ENCODE measurements at regions not wholly inside any gene's neighbourhood (a gene's known extent, or its start where the extent isn't known, plus 50 kb on each side); places are given as distances from the start of the nearest gene placed in this dataset.
"Not testable (repeated sequence)": the region's sequence is repeated elsewhere in the genome, so short reads cannot be mapped to it uniquely, and the experiment has no call there.

GRCh38 chr2:22406625-22407024 lies 978.4 kb upstream of the KLHL29 start:
- TF ChIP-seq Cebpa-rat (IDR thresholded peaks at IDR 0.05) = peak in 2 of 11 experiments; percentile 22 to 24; a peak in 1 of 22 replicates

GRCh38 chr2:22420076-22420475 lies 964.9 kb upstream of the KLHL29 start:
- H3K4me3 ChIP-seq = no peak overlapping the region
- 0 out of 22 replicates have a peak, but pooled peaks cover 0 to 4% (median 0%) of the 10 kb centered on the region in 11 experiments for H3K36me3 ChIP-seq
- H3K27me3 ChIP-seq = no peaks in the 10 kb centered on the region
- no peak overlapping the region for H3K27ac ChIP-seq
- H3K4me2 ChIP-seq = no peak overlapping the region
- no peaks in the 10 kb centered on the region for H3K4me1 ChIP-seq
- H3K9ac ChIP-seq = no peak overlapping the region
- TF ChIP-seq Cebpa-rat (IDR thresholded peaks at IDR 0.05) = no peak
- H3K9me3 ChIP-seq (replicated peaks in 1 of 11) = peaks cover 28 to 39% (median 32%) of the 10 kb centered on the region in 11 experiments
- no peaks in the 10 kb centered on the region for H4K20me1 ChIP-seq

More at GRCh38 chr2:22406625-22407024, 978.4 kb upstream of the KLHL29 start:
- Histone ChIP-seq H3K36me3 (no peaks in the 10 kb centered on the region), H3K9me3 (replicated peaks in 1 of 11) (no peaks in the 10 kb centered on the region), H3K27ac (peak overlapping the region in 9 of 11 experiments; percentile 3 to 78 (median 66); a peak in 17 of 22 replicates), H3K4me2 (peak overlapping the region; percentile 48 to 83 (median 72)), H4K20me1 (no peaks in the 10 kb centered on the region), H3K9ac (peak overlapping the region in 1 of 11 experiments; percentile 27; a peak in 1 of 22 replicates), H3K4me3 (no peak overlapping the region), H3K4me1 (peaks cover 26 to 42% (median 39%) of the 10 kb centered on the region in 10 experiments), H3K27me3 (no peaks in the 10 kb centered on the region)

- TF ChIP-seq Cebpa-rat (IDR thresholded peaks at IDR 0.05) = no peak
- Histone ChIP-seq H4K20me1 (no peaks in the 10 kb centered on the region), H3K27me3 (no peaks in the 10 kb centered on the region), H3K36me3 (no peaks in the 10 kb centered on the region), H3K4me3 (no peak overlapping the region), H3K4me2 (no peak overlapping the region), H3K9ac (no peak overlapping the region), H3K27ac (no peak overlapping the region), H3K9me3 (replicated peaks in 1 of 11) (no peaks in the 10 kb centered on the region), H3K4me1 (0 out of 20 replicates have a peak, but pooled peaks cover 0 to 4% (median 0%) of the 10 kb centered on the region in 10 experiments)
Observed at GRCh38 chr2:22442051-22442450, 942.9 kb upstream of the KLHL29 start.

DNA sequence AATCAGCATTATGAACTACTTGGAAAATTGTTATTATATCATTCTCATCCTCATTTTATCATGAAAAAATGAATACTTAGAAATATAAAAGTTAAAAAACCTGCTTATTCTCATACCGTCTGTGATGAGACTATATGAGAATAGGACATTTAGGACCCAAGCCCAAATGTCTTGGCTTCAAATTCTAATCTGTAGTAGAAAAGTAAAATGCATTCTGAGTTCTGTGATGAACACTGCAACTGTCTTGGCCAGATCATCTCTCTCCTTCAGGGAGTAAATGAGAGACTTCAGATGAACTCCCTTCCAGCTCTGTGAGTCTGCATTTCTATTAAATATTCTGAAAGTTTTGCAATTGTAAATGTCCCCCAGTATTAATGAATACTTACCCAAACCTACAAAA lies 940.7 kb upstream of the KLHL29 start:
- Histone ChIP-seq H4K20me1 (no peaks in the 10 kb centered on the region), H3K27me3 (no peaks in the 10 kb centered on the region), H3K4me2 (no peak overlapping the region), H3K36me3 (no peaks in the 10 kb centered on the region), H3K4me3 (no peak overlapping the region), H3K9me3 (replicated peaks in 1 of 11) (peaks cover 0 to 4% (median 0%) of the 10 kb centered on the region in 11 experiments; a peak in 3 of 22 replicates), H3K4me1 (0 out of 20 replicates have a peak, but pooled peaks cover 0 to 4% (median 0%) of the 10 kb centered on the region in 10 experiments), H3K9ac (no peak overlapping the region), H3K27ac (no peak overlapping the region)
- no peak for TF ChIP-seq Cebpa-rat (IDR thresholded peaks at IDR 0.05)

DNA sequence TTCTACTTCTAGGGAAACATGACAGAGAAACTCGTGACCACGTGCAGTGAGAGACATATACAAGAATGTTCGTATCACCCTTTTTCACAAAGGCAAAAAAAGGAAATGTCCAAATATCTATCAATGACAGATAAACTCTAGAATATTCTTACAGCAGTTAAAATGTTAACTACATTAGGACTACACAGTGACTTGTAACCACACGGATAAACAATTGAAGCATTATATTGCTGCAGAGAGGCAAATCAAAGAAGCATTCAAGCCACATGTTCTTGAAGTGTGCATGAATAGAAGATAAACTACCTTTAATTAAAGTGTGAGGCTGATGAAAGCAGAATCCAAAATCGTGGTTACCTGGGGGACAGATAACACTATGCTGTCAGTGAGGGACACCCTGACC lies 935.3 kb upstream of the KLHL29 start:
- H3K9ac ChIP-seq = no peak overlapping the region
- peaks cover 0 to 4% (median 0%) of the 10 kb centered on the region in 11 experiments; a peak in 3 of 22 replicates for H3K9me3 ChIP-seq (replicated peaks in 1 of 11)
- H3K4me2 ChIP-seq = no peak overlapping the region
- no peak overlapping the region for H3K4me3 ChIP-seq
- no peaks in the 10 kb centered on the region for H3K36me3 ChIP-seq
- H3K4me1 ChIP-seq = no peaks in the 10 kb centered on the region
- H4K20me1 ChIP-seq = no peaks in the 10 kb centered on the region
- H3K27me3 ChIP-seq = no peaks in the 10 kb centered on the region
- TF ChIP-seq Cebpa-rat (IDR thresholded peaks at IDR 0.05) = no peak
- no peak overlapping the region for H3K27ac ChIP-seq

DNA sequence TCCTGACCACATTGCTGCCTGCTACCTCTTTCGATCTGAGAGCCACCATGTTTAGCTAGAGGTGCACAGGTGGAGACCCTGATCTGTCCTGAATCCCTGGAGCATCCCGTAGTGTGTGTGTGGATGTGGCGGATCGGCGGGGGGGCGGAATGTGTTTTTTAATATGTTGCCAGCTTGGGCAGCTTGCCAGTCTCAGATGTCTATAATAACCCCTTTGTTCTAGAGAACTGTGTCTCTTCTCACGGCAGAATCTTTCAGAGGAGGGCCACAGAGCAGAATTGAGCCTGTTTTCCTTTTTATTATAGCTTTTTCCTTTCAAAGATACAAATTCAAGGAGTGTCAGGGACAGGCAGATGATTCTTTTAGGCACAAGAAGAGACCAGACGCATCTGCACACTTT lies 934.1 kb upstream of the KLHL29 start:
- no peak overlapping the region for H3K27ac ChIP-seq
- no peak overlapping the region for H3K4me2 ChIP-seq
- peaks cover 0 to 4% (median 0%) of the 10 kb centered on the region in 11 experiments; a peak in 3 of 22 replicates for H3K9me3 ChIP-seq (replicated peaks in 1 of 11)
- no peaks in the 10 kb centered on the region for H3K4me1 ChIP-seq
- no peak overlapping the region for H3K4me3 ChIP-seq
- H4K20me1 ChIP-seq = no peaks in the 10 kb centered on the region
- H3K9ac ChIP-seq = no peak overlapping the region
- no peaks in the 10 kb centered on the region for H3K36me3 ChIP-seq
- TF ChIP-seq Cebpa-rat (IDR thresholded peaks at IDR 0.05) = no peak
- H3K27me3 ChIP-seq = no peaks in the 10 kb centered on the region

GRCh38 chr2:22454826-22455485 lies 930.0 kb upstream of the KLHL29 start:
- H3K27ac ChIP-seq = no peak overlapping the region
- TF ChIP-seq Cebpa-rat (IDR thresholded peaks at IDR 0.05) = no peak

GRCh38 chr2:22458440-22458839 lies 926.5 kb upstream of the KLHL29 start:
- TF ChIP-seq Cebpa-rat (IDR thresholded peaks at IDR 0.05) = no peak
- H3K4me2 ChIP-seq = no peak overlapping the region
- H3K27me3 ChIP-seq = no peaks in the 10 kb centered on the region
- no peaks in the 10 kb centered on the region for H4K20me1 ChIP-seq
- H3K9ac ChIP-seq = no peak overlapping the region
- no peaks in the 10 kb centered on the region for H3K36me3 ChIP-seq
- H3K27ac ChIP-seq = no peak overlapping the region
- no peaks in the 10 kb centered on the region for H3K4me1 ChIP-seq
- no peaks in the 10 kb centered on the region for H3K9me3 ChIP-seq (replicated peaks in 1 of 11)
- H3K4me3 ChIP-seq = no peak overlapping the region

More at GRCh38 chr2:22454826-22455485, 930.0 kb upstream of the KLHL29 start:
- Histone ChIP-seq H4K20me1 (no peaks in the 10 kb centered on the region), H3K9ac (no peak overlapping the region), H3K4me3 (no peak overlapping the region), H3K4me1 (no peaks in the 10 kb centered on the region), H3K27me3 (no peaks in the 10 kb centered on the region), H3K9me3 (replicated peaks in 1 of 11) (no peaks in the 10 kb centered on the region), H3K4me2 (no peak overlapping the region), H3K36me3 (no peaks in the 10 kb centered on the region)

- H3K9me3 ChIP-seq (replicated peaks in 1 of 11) = peaks cover 0 to 28% (median 15%) of the 10 kb centered on the region in 11 experiments; a peak in 12 of 22 replicates
- H3K9ac ChIP-seq, H4K20me1 ChIP-seq, H3K4me3 ChIP-seq, H3K27me3 ChIP-seq, H3K36me3 ChIP-seq, H3K4me1 ChIP-seq, H3K4me2 ChIP-seq, H3K27ac ChIP-seq: not testable (repeated sequence)
Observed at GRCh38 chr2:22475103-22475502, 909.9 kb upstream of the KLHL29 start.

- no peak overlapping the region for H3K4me3 ChIP-seq
- peaks cover 0 to 28% (median 15%) of the 10 kb centered on the region in 11 experiments; a peak in 12 of 22 replicates for H3K9me3 ChIP-seq (replicated peaks in 1 of 11)
- no peaks in the 10 kb centered on the region for H3K27me3 ChIP-seq
- H4K20me1 ChIP-seq = no peaks in the 10 kb centered on the region
- no peak overlapping the region for H3K27ac ChIP-seq
- H3K9ac ChIP-seq = no peak overlapping the region
- no peaks in the 10 kb centered on the region for H3K4me1 ChIP-seq
- no peak for TF ChIP-seq Cebpa-rat (IDR thresholded peaks at IDR 0.05)
- H3K4me2 ChIP-seq = no peak overlapping the region
- no peaks in the 10 kb centered on the region for H3K36me3 ChIP-seq
Observed at GRCh38 chr2:22478329-22478728, 906.6 kb upstream of the KLHL29 start.
